Type B pancreatic cell (in vitro differentiated cells): ENCODE measurements at regions not wholly inside any gene's neighbourhood (a gene's known extent, or its start where the extent isn't known, plus 50 kb on each side); places are given as distances from the start of the nearest gene placed in this dataset.

Experiments used
- DNase-seq: peaks from one replicate; pipeline ENCODE4 v3.0.0; 2021; ENCODE audit warnings: mixed read lengths; ENCODE audit not compliant: unreplicated experiment; ENCODE audit errors: extremely low spot score
- H3K27ac Mint-ChIP-seq: 2 replicates; pipeline ENCODE4 v1.8.0; 2021; ENCODE audit warnings: mild to moderate bottlenecking, mixed read lengths
- H3K27me3 Mint-ChIP-seq: 2 replicates; pipeline ENCODE4 v1.8.0; 2021; ENCODE audit warnings: mixed read lengths
- H3K36me3 Mint-ChIP-seq: 2 replicates; pipeline ENCODE4 v1.8.0; 2021; ENCODE audit warnings: mixed read lengths
- H3K4me1 Mint-ChIP-seq: one replicate; pipeline ENCODE4 v1.8.0; 2021; ENCODE audit warnings: mixed read lengths; ENCODE audit not compliant: unreplicated experiment
- H3K4me3 Mint-ChIP-seq: 2 replicates; pipeline ENCODE4 v1.8.0; 2021; ENCODE audit warnings: mild to moderate bottlenecking, mixed read lengths
- H3K9me3 Mint-ChIP-seq: 2 replicates; pipeline ENCODE4 v1.8.0; 2021; ENCODE audit warnings: mixed read lengths
- TF ChIP-seq, protein P1 (sequence below): fragments of 200-600 bp; sonication (generic); conservative IDR thresholded peaks from 2 replicates; pipeline ENCODE4 v1.5.0; 2021; ENCODE audit warnings: antibody characterized with exemption, mild to moderate bottlenecking

DNA sequence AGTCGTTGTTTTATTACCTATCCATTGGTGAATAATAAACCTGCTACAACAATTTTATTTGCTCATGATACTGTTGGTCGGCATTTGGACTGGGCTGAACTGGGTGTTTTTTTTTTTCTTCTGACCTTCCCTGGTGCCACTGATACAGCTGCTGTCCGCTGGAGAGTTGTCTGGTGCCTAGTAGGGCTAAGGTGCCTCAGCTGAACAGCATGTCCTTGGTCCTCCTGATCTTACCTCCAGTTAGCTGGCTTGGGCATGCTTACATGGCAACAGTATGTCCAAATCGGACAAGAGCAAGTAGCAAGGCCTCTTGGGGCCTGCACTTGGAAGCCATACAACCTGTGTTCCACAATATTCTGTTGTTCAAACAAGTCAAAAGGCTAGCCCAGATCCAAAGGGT, 563.4 kb downstream of the BMP2 start:
- TF ChIP-seq, protein P1, sequence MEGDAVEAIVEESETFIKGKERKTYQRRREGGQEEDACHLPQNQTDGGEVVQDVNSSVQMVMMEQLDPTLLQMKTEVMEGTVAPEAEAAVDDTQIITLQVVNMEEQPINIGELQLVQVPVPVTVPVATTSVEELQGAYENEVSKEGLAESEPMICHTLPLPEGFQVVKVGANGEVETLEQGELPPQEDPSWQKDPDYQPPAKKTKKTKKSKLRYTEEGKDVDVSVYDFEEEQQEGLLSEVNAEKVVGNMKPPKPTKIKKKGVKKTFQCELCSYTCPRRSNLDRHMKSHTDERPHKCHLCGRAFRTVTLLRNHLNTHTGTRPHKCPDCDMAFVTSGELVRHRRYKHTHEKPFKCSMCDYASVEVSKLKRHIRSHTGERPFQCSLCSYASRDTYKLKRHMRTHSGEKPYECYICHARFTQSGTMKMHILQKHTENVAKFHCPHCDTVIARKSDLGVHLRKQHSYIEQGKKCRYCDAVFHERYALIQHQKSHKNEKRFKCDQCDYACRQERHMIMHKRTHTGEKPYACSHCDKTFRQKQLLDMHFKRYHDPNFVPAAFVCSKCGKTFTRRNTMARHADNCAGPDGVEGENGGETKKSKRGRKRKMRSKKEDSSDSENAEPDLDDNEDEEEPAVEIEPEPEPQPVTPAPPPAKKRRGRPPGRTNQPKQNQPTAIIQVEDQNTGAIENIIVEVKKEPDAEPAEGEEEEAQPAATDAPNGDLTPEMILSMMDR = no peak
- H3K4me3 Mint-ChIP-seq = no peak overlapping the region
- no peak for DNase-seq
- H3K36me3 Mint-ChIP-seq = no peaks in the 10 kb centered on the region
- H3K9me3 Mint-ChIP-seq = no peaks in the 10 kb centered on the region
- no peaks in the 10 kb centered on the region for H3K4me1 Mint-ChIP-seq
- H3K27me3 Mint-ChIP-seq = no peaks in the 10 kb centered on the region
- H3K27ac Mint-ChIP-seq = no peak overlapping the region

DNA sequence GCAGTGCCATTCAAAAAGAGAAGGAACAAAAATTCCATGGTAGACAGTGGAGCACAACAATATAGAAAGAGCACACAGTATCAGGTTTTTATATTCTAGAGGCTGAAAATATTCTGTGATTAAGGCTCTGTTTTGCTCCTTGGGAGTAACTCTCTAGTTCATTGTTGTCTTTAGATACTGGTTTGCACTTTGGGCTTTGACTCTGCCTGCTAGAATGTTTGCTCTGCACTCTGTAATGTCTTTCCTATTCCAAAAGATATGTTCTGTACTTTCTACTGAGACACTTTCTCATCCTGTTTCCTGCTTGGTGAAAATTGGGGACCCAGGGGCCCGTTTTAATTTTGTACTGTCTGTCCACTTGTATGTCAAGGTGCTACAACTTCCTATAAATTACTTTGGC, 564.7 kb downstream of the BMP2 start:
- Mint-ChIP-seq H3K27me3 (no peaks in the 10 kb centered on the region), H3K27ac (no peak overlapping the region), H3K4me3 (no peak overlapping the region), H3K36me3 (no peaks in the 10 kb centered on the region), H3K9me3 (no peaks in the 10 kb centered on the region), H3K4me1 (no peaks in the 10 kb centered on the region)
- TF ChIP-seq, protein P1 = no peak
- DNase-seq = no peak

DNA sequence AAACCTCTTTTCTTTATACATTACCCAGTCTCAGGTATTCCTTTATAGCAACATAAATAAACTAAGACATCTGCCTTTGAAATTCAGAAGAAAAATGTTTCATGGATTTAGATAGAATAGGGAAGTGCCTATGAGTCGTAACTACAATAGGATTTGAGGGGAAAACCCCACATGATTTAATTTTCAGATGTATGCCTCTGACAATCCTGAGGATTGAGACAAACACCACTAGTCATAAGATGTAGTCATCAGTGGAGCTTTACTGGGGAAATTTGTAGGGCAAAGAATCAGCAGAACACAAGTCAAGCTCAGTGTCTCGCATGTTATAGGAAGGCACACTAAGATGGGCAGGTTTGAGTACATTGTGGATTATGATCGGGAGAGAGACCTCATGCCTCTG, 566.4 kb downstream of the BMP2 start:
- Mint-ChIP-seq H3K27ac (no peak overlapping the region), H3K4me1 (no peaks in the 10 kb centered on the region), H3K9me3 (no peaks in the 10 kb centered on the region), H3K36me3 (no peaks in the 10 kb centered on the region), H3K27me3 (no peaks in the 10 kb centered on the region), H3K4me3 (no peak overlapping the region)
- DNase-seq = no peak
- TF ChIP-seq, protein P1 = no peak

DNA sequence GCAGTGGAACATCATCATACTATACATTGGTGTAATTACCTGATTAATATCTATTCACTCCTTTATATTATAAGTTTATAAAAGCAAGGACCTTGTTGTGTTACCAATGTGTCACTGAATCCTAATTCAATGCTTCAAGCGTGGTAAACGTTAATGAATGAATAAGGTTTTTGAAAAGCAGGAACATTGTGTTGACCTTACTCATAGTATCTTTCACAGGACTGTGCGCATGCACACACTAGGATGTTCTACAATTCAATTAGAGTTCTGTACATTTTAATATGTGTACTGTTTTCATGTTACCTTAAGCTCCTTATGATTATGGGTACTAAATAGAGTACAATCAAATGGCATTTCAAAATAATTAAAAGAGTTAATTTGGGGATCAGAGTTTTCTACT, 578.5 kb downstream of the BMP2 start:
- Mint-ChIP-seq H3K4me1 (no peaks in the 10 kb centered on the region), H3K36me3 (no peaks in the 10 kb centered on the region), H3K9me3 (no peaks in the 10 kb centered on the region), H3K27me3 (no peaks in the 10 kb centered on the region), H3K4me3 (no peak overlapping the region), H3K27ac (no peak overlapping the region)
- TF ChIP-seq, protein P1 = no peak
- no peak for DNase-seq

DNA sequence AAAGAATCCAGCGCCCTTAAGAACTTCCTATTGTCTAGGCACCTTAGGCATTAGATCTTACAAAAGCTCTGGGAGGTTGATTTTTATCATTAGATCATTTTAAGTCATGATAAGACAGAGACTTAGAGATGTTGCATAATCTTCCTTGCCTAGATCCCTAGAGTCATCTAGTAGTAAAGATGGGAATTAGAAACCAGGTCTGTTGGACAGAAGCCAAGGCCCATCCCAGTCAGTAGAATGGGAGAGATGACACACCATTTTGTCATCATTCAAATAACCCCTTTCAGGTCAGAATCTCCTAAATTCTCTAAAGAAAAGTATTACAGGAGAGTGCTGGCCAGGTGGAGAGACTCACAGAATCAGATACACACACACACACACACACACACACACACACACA, 579.1 kb downstream of the BMP2 start:
- TF ChIP-seq, protein P1 = no peak
- Mint-ChIP-seq H3K4me1 (no peaks in the 10 kb centered on the region), H3K36me3 (no peaks in the 10 kb centered on the region)

DNA sequence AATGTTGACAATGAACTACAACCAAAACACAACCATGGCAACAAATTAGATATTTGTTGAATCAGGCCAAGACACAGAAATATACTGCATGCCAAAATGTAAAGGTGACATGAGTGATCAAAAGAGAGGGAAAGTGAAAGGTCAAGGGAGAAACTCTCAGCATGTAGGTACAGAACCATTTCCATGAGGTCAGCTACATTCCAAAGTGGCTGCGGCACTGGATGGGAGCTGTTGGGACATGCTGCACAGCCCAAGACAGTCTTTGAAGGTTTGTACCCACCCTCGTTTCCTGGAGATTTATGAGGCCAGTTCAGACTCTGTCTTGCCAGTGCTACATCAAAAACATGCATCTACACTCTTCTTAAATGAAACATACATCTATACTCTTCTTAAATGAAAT, 579.9 kb downstream of the BMP2 start:
- Mint-ChIP-seq H3K9me3 (no peaks in the 10 kb centered on the region), H3K27me3 (no peaks in the 10 kb centered on the region), H3K27ac (no peak overlapping the region), H3K4me3 (no peak overlapping the region), H3K36me3 (no peaks in the 10 kb centered on the region), H3K4me1 (no peaks in the 10 kb centered on the region)
- TF ChIP-seq, protein P1 = no peak
- DNase-seq = no peak

More for the DNA sequence above, 579.1 kb downstream of the BMP2 start:
- H3K27ac Mint-ChIP-seq = no peak overlapping the region
- no peak for DNase-seq
- H3K9me3 Mint-ChIP-seq = no peaks in the 10 kb centered on the region
- no peaks in the 10 kb centered on the region for H3K27me3 Mint-ChIP-seq
- no peak overlapping the region for H3K4me3 Mint-ChIP-seq
